GM23248 (cell line): ENCODE measurements at regions not wholly inside any gene's neighbourhood (a gene's known extent, or its start where the extent isn't known, plus 50 kb on each side); places are given as distances from the start of the nearest gene placed in this dataset.
"Not testable (repeated sequence)": the region's sequence is repeated elsewhere in the genome, so short reads cannot be mapped to it uniquely, and the experiment has no call there.

Source experiments
- DNase-seq: peaks from one replicate; pipeline ENCODE4 v3.0.0-alpha.2; 2015
- H2AFZ ChIP-seq: fragments of 200-600 bp; sonication (generic); 2 replicates; pipeline ENCODE4 v1.6.1; 2016; ENCODE audit warnings: antibody characterized with exemption
- H3F3A ChIP-seq: fragments of 200-600 bp; sonication (generic); 2 replicates; pipeline ENCODE4 v1.6.1; 2016; ENCODE audit warnings: mild to moderate bottlenecking, antibody characterized with exemption, mixed run types; ENCODE audit not compliant: insufficient read depth
- H3K27ac ChIP-seq: fragments of 200-600 bp; sonication (generic); 2 replicates; pipeline ENCODE4 v1.5.1; 2016; ENCODE audit warnings: mild to moderate bottlenecking
- H3K27me3 ChIP-seq: fragments of 200-600 bp; sonication (generic); replicated peaks from 2 replicates; pipeline ENCODE4 v1.6.1; 2016; ENCODE audit warnings: mild to moderate bottlenecking; ENCODE audit not compliant: insufficient read depth
- H3K36me3 ChIP-seq: fragments of 200-600 bp; sonication (generic); 2 replicates; pipeline ENCODE4 v1.6.1; 2016; ENCODE audit warnings: low read depth, mild to moderate bottlenecking
- H3K4me1 ChIP-seq: fragments of 200-600 bp; sonication (generic); 2 replicates; pipeline ENCODE4 v1.6.1; 2016; ENCODE audit warnings: mild to moderate bottlenecking; ENCODE audit not compliant: insufficient read depth
- H3K4me2 ChIP-seq: fragments of 200-600 bp; sonication (generic); one replicate; pipeline ENCODE4 v1.6.1; 2016; ENCODE audit warnings: mild to moderate bottlenecking; ENCODE audit not compliant: unreplicated experiment
- H3K4me3 ChIP-seq: fragments of 200-600 bp; sonication (generic); 2 replicates; pipeline ENCODE4 v1.5.1; 2016; ENCODE audit warnings: mild to moderate bottlenecking
- H3K79me2 ChIP-seq: fragments of 200-600 bp; sonication (generic); 2 replicates; pipeline ENCODE4 v1.6.1; 2016; ENCODE audit warnings: mild to moderate bottlenecking; ENCODE audit not compliant: insufficient read depth
- H3K9ac ChIP-seq: fragments of 200-600 bp; sonication (generic); 2 replicates; pipeline ENCODE4 v1.6.1; 2016; ENCODE audit warnings: mild to moderate bottlenecking
- H3K9me2 ChIP-seq: fragments of 200-600 bp; sonication (generic); 2 replicates; pipeline ENCODE4 v1.6.1; 2016; ENCODE audit warnings: mixed run types, mild to moderate bottlenecking, moderate library complexity; ENCODE audit not compliant: insufficient read depth
- H3K9me3 ChIP-seq: fragments of 200-600 bp; sonication (generic); one replicate; pipeline ENCODE4 v1.6.1; 2017; ENCODE audit warnings: low read depth
- H4K20me1 ChIP-seq: fragments of 200-600 bp; sonication (generic); 2 replicates; pipeline ENCODE4 v1.6.0; 2016; ENCODE audit not compliant: insufficient read depth
- EZH2 ChIP-seq: fragments of 200-600 bp; sonication (generic); IDR thresholded peaks from 2 replicates; pipeline ENCODE4 v1.6.1; 2018; ENCODE audit warnings: antibody characterized with exemption, mild to moderate bottlenecking; ENCODE audit not compliant: insufficient read depth, poor library complexity, severe bottlenecking
- EZH2phosphoT487 ChIP-seq: fragments of 200-600 bp; sonication (generic); IDR thresholded peaks from 2 replicates; pipeline ENCODE4 v1.6.1; 2018; ENCODE audit warnings: antibody characterized with exemption, moderate library complexity, mild to moderate bottlenecking, low read depth; ENCODE audit not compliant: insufficient read depth
- WGBS, 2 experiments: methylation state at CpG; one replicate each; pipeline ENCODE4 v1.1.6; 2015 to 2017; ENCODE audit warnings: low lambda C conversion rate in 2 of 2, low coverage in 1 of 2; ENCODE audit errors: missing lambda C conversion rate in 2 of 2; 5-methylcytosine and 5-hydroxymethylcytosine counted together
- in situ Hi-C: fragments of 300-500 bp; cut with MboI; formaldehyde crosslinking; loops from 2 replicates; pipeline ENCODE4 v1.15.0; 2020

- Histone ChIP-seq H3K9ac (no peak overlapping the region), H3K27ac (0 out of 2 replicates have a peak overlapping the region, but pooled peaks have one; percentile 10), H3K9me3 (no peaks in the 10 kb centered on the region), H3K79me2 (no peaks in the 10 kb centered on the region), H3K4me3 (no peak overlapping the region), H3K36me3 (no peaks in the 10 kb centered on the region), H4K20me1 (no peaks in the 10 kb centered on the region), H3K9me2 (no peaks in the 10 kb centered on the region; the same call in 1 of the 2 replicates), H3K4me1 (peaks cover 14% of the 10 kb centered on the region), H3F3A (peaks cover 24% of the 10 kb centered on the region), H3K27me3 (no peaks in the 10 kb centered on the region), H2AFZ (no peak overlapping the region), H3K4me2 (no peak overlapping the region)
- in situ Hi-C loops, result no loop called here
- 84 to 91% methylated on average over 1 of the region's 1 CpG for WGBS, 2 experiments
- TF ChIP-seq EZH2 (no peak), EZH2phosphoT487 (no peak)
- peak; percentile 40 for DNase-seq
Measured at GRCh38 chr1:195664628-195665027, 943.6 kb downstream of the KCNT2 start.

DNA sequence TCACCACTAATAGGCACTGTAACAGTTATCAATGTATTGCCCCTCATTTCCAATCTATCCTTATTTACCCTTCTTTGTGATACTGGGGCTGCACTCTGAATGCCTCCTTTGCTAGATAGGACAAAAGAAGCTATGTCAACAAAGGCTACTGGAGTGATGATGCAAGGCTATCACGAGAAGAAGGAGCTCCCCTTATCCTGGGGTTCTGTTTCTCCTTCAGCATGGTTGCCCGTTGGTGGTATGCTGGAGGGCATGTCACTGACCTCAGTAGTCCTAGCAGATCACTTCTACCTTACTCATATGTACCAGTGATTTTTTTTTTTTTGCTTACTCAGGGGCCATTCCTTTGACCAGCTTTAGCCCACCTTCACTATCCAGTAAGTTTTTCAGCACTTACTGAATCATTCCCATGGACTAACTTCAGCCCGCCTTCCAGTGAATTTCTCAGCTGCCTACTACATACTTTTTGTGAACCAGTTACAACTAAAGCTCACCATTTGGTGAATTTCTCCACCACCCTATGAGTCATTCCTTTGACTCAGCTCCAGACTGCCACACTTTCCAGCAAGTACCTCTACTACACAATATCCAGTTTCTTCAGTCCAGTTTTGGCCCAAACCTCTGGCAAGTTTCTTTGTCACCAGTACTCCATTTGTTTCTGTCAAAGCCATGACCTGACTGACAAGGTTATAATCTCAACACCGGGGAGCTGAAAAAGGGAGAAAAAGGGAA lies 944.5 kb downstream of the KCNT2 start:
- Histone ChIP-seq H3K36me3 (no peaks in the 10 kb centered on the region), H3K27ac (peak overlapping the region; percentile 10; the same call in 1 of the 2 replicates), H3K79me2 (no peaks in the 10 kb centered on the region), H3K4me3 (no peak overlapping the region), H3K4me2 (peak overlapping the region; percentile 6), H3K27me3 (no peaks in the 10 kb centered on the region), H4K20me1 (no peaks in the 10 kb centered on the region), H3K4me1 (peaks cover 14% of the 10 kb centered on the region), H3K9me3 (no peaks in the 10 kb centered on the region), H3K9ac (no peak overlapping the region), H2AFZ (no peak overlapping the region), H3K9me2 (no peaks in the 10 kb centered on the region; the same call in 1 of the 2 replicates), H3F3A (peaks cover 24% of the 10 kb centered on the region)
- TF ChIP-seq EZH2, result no peak
- TF ChIP-seq EZH2phosphoT487, result no peak
- in situ Hi-C loops, result no loop called here
- DNase-seq, result peak; percentile 87
- 28 to 30% methylated on average over 4 of the region's 4 CpGs for WGBS, 2 experiments

GRCh38 chr1:195656780-195657179 lies 951.5 kb downstream of the KCNT2 start:
- H3K4me3 ChIP-seq, result no peak overlapping the region
- H2AFZ ChIP-seq, result no peak overlapping the region
- TF ChIP-seq EZH2, result no peak
- TF ChIP-seq EZH2phosphoT487, result no peak
- H3K79me2 ChIP-seq, result no peaks in the 10 kb centered on the region
- no peaks in the 10 kb centered on the region for H3K4me1 ChIP-seq
- WGBS, 2 experiments, result 11 to 16% methylated on average over 1 of the region's 1 CpG
- in situ Hi-C loops, result no loop called here
- DNase-seq, result no peak
- H3K9me2 ChIP-seq, result no peaks in the 10 kb centered on the region
- no peaks in the 10 kb centered on the region for H3F3A ChIP-seq
- H3K36me3 ChIP-seq, result no peaks in the 10 kb centered on the region
- H3K27ac ChIP-seq, result no peak overlapping the region
- no peaks in the 10 kb centered on the region for H3K9me3 ChIP-seq
- H3K27me3 ChIP-seq, result no peaks in the 10 kb centered on the region
- no peak overlapping the region for H3K9ac ChIP-seq
- H4K20me1 ChIP-seq, result no peaks in the 10 kb centered on the region
- no peak overlapping the region for H3K4me2 ChIP-seq

GRCh38 chr1:195648875-195649274 lies 959.4 kb downstream of the KCNT2 start:
- H3K36me3 ChIP-seq, H3K79me2 ChIP-seq, H2AFZ ChIP-seq, DNase-seq, in situ Hi-C loops, H3K27me3 ChIP-seq, H3K9ac ChIP-seq, H3K9me3 ChIP-seq, H4K20me1 ChIP-seq, H3K4me2 ChIP-seq, H3K4me3 ChIP-seq, H3K4me1 ChIP-seq, H3F3A ChIP-seq, H3K27ac ChIP-seq, H3K9me2 ChIP-seq: not testable (repeated sequence)
- 40 to 56% methylated on average over 2 of the region's 2 CpGs for WGBS, 2 experiments
